ENCODE measurements at regions not wholly inside any gene's neighbourhood (a gene's known extent, or its start where the extent isn't known, plus 50 kb on each side); places are given as distances from the start of the nearest gene placed in this dataset.
A peak's percentile ranks its signal among the peaks of the same experiment; 100 is the strongest.

DNA sequence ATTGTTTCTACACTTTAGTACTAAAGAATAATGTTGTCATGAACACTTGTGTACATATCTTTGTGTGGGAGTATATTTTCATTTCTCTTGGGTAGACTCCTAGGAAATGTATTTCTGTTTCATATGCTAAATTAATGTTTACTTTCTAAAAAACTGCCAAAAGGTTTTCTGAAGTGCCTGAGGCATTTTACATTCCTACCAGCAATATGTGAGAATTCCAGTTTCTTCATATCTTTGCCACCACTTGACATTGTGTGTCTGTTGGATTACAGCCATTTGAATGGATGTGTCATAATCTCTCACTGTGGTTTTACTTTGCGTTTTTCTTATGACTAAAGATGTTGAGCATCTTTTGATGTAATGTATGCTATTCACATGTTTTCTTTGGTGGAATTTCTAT is 428.2 kb upstream of the KCNH7 start:
- no peak overlapping the region for H3K14ac ChIP-seq (ENCODE audit: low read length)
- H2AFZ ChIP-seq (ENCODE audit: insufficient read depth, low read length, poor library complexity) = no peak overlapping the region
- no peaks in the 10 kb centered on the region for H3K36me3 ChIP-seq (ENCODE audit: control insufficient read depth in 1 of 2, insufficient read depth in 2 of 2, low read length in 2 of 2)
- H2BK5ac ChIP-seq (ENCODE audit: low read depth, low read length, poor library complexity) = no peak overlapping the region
- no peak overlapping the region for H3K4me2 ChIP-seq (ENCODE audit: low read length)
- no peaks in the 10 kb centered on the region for H3K27me3 ChIP-seq (ENCODE audit: insufficient read depth, low read length)
- no CpG with 5 or more reads among the region's 1 CpG for WGBS (ENCODE audit: extremely low coverage, insufficient coverage, insufficient read length)
- peak; percentile 39 to 92 for DNase-seq
- no peaks in the 10 kb centered on the region for H3K4me1 ChIP-seq (ENCODE audit: control insufficient read depth in 1 of 2, insufficient read depth in 2 of 2, low read length in 2 of 2)
- no peaks in the 10 kb centered on the region for H3K79me2 ChIP-seq (ENCODE audit: control insufficient read depth, insufficient read depth, low read length, poor library complexity)
- no peak overlapping the region for H2AK5ac ChIP-seq (ENCODE audit: low read length)
- H3K9me3 ChIP-seq (ENCODE audit: insufficient read depth, low read depth, low read length) = no peaks in the 10 kb centered on the region
- no peak overlapping the region for H3K27ac ChIP-seq (ENCODE audit: low read depth, low read length)
- H2BK12ac ChIP-seq (ENCODE audit: low read length) = no peak overlapping the region
- H4K12ac ChIP-seq (ENCODE audit: low read depth, low read length) = no peak overlapping the region
- H4K8ac ChIP-seq (ENCODE audit: low read depth, low read length) = no peak overlapping the region
- no peak overlapping the region for H3K9ac ChIP-seq (ENCODE audit: low read length)
- no peak overlapping the region for H2BK120ac ChIP-seq (ENCODE audit: insufficient read depth, low read length, poor library complexity)
- H3K4me3 ChIP-seq (ENCODE audit: low read depth, low read length) = no peak overlapping the region
- no peak overlapping the region for H3K4ac ChIP-seq (ENCODE audit: low read depth, low read length)
- no peak overlapping the region for H3K18ac ChIP-seq (ENCODE audit: low read length)
- no peak overlapping the region for H3K23ac ChIP-seq (ENCODE audit: low read length)
- no peaks in the 10 kb centered on the region for H3K79me1 ChIP-seq (ENCODE audit: low read length)
- H4K91ac ChIP-seq (ENCODE audit: low read depth, low read length) = no peak overlapping the region

DNA sequence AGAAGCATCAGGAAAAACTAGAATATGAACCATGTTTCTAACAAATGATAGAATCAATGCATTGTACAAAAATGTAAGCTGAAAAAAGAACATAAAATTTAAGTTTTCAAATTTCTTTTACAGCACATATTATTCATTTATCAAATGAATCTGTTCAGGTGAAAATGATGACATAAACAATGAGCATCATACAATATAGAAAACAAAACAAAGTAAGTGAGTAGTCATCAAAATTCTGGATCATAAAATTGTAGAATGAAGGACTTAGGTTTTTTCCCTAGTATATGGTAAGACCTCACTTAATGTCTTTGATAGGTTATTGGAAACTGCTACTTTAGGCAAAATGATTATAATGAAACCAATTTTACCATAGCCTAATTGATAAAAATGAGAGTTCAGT is 427.0 kb upstream of the KCNH7 start:
- Histone ChIP-seq H3K27ac (ENCODE audit: low read depth, low read length) (no peak overlapping the region), H3K4ac (ENCODE audit: low read depth, low read length) (no peak overlapping the region), H3K9ac (ENCODE audit: low read length) (no peak overlapping the region), H3K4me1 (ENCODE audit: control insufficient read depth in 1 of 2, insufficient read depth in 2 of 2, low read length in 2 of 2) (no peaks in the 10 kb centered on the region), H3K18ac (ENCODE audit: low read length) (no peak overlapping the region), H2BK120ac (ENCODE audit: insufficient read depth, low read length, poor library complexity) (no peak overlapping the region), H2BK12ac (ENCODE audit: low read length) (no peak overlapping the region), H3K36me3 (ENCODE audit: control insufficient read depth in 1 of 2, insufficient read depth in 2 of 2, low read length in 2 of 2) (no peaks in the 10 kb centered on the region), H3K9me3 (ENCODE audit: insufficient read depth, low read depth, low read length) (no peaks in the 10 kb centered on the region), H4K12ac (ENCODE audit: low read depth, low read length) (no peak overlapping the region), H4K91ac (ENCODE audit: low read depth, low read length) (no peak overlapping the region), H3K14ac (ENCODE audit: low read length) (no peak overlapping the region), H3K27me3 (ENCODE audit: insufficient read depth, low read length) (no peaks in the 10 kb centered on the region), H2AFZ (ENCODE audit: insufficient read depth, low read length, poor library complexity) (no peak overlapping the region), H2AK5ac (ENCODE audit: low read length) (no peak overlapping the region), H3K4me2 (ENCODE audit: low read length) (no peak overlapping the region), H3K4me3 (ENCODE audit: low read depth, low read length) (no peak overlapping the region), H4K8ac (ENCODE audit: low read depth, low read length) (no peak overlapping the region), H3K79me2 (ENCODE audit: control insufficient read depth, insufficient read depth, low read length, poor library complexity) (no peaks in the 10 kb centered on the region), H3K23ac (ENCODE audit: low read length) (no peak overlapping the region), H3K79me1 (ENCODE audit: low read length) (no peaks in the 10 kb centered on the region), H2BK5ac (ENCODE audit: low read depth, low read length, poor library complexity) (no peak overlapping the region)
- DNase-seq = no peak

DNA sequence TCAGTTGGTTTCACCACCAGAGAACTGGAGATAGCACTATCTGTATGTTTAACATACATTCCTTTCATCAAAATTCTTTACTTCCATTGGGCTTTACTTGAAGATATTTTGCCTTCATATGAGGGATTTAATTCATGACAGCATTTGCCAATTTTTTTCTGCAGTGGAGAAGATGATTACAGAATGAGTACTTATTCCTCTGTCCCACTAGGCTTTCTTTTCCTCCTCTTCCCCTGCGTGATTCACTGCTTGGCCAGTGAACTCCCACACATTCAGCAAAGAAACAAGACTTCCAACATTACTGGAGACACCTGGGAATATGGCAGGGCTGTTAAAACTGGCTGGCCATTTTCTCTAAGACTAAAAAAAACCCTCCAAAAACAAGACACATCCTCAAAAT is 425.8 kb upstream of the KCNH7 start:
- Histone ChIP-seq H4K8ac (ENCODE audit: low read depth, low read length) (no peak overlapping the region), H3K27ac (ENCODE audit: low read depth, low read length) (no peak overlapping the region), H3K79me2 (ENCODE audit: control insufficient read depth, insufficient read depth, low read length, poor library complexity) (no peaks in the 10 kb centered on the region), H3K9ac (ENCODE audit: low read length) (no peak overlapping the region), H3K27me3 (ENCODE audit: insufficient read depth, low read length) (no peaks in the 10 kb centered on the region), H3K23ac (ENCODE audit: low read length) (no peak overlapping the region), H3K4me2 (ENCODE audit: low read length) (no peak overlapping the region), H3K36me3 (ENCODE audit: control insufficient read depth in 1 of 2, insufficient read depth in 2 of 2, low read length in 2 of 2) (no peaks in the 10 kb centered on the region), H2AK5ac (ENCODE audit: low read length) (no peak overlapping the region), H3K14ac (ENCODE audit: low read length) (no peak overlapping the region), H2BK5ac (ENCODE audit: low read depth, low read length, poor library complexity) (no peak overlapping the region), H3K4ac (ENCODE audit: low read depth, low read length) (no peak overlapping the region), H3K4me3 (ENCODE audit: low read depth, low read length) (no peak overlapping the region), H2BK12ac (ENCODE audit: low read length) (no peak overlapping the region), H3K79me1 (ENCODE audit: low read length) (no peaks in the 10 kb centered on the region), H3K9me3 (ENCODE audit: insufficient read depth, low read depth, low read length) (no peaks in the 10 kb centered on the region), H4K12ac (ENCODE audit: low read depth, low read length) (no peak overlapping the region), H2BK120ac (ENCODE audit: insufficient read depth, low read length, poor library complexity) (no peak overlapping the region), H3K4me1 (ENCODE audit: control insufficient read depth in 1 of 2, insufficient read depth in 2 of 2, low read length in 2 of 2) (no peaks in the 10 kb centered on the region), H4K91ac (ENCODE audit: low read depth, low read length) (no peak overlapping the region), H3K18ac (ENCODE audit: low read length) (no peak overlapping the region), H2AFZ (ENCODE audit: insufficient read depth, low read length, poor library complexity) (no peak overlapping the region)
- no peak for DNase-seq
- no CpG with 5 or more reads among the region's 1 CpG for WGBS (ENCODE audit: extremely low coverage, insufficient coverage, insufficient read length)

DNA sequence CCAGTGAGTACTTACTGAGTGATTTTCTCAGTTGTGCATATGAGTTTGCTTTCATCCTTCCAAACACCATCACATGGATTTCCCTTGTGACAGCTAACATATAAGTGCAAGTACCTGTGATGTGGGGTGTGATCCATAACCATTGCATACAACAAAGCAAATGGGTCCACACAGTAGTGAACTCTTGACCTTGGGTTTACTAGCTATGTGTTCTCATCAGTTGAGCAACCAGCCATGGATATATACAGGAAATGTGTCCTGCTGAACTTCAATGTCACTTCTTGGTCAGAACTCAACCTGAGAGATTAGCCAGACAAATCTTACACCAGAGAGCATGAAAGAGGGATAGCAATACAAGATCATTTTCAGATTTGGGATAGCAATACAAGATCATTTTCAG is 420.9 kb upstream of the KCNH7 start:
- Histone ChIP-seq H4K8ac (ENCODE audit: low read depth, low read length) (no peak overlapping the region), H3K4ac (ENCODE audit: low read depth, low read length) (no peak overlapping the region), H3K9ac (ENCODE audit: low read length) (no peak overlapping the region), H3K4me1 (ENCODE audit: control insufficient read depth in 1 of 2, insufficient read depth in 2 of 2, low read length in 2 of 2) (no peaks in the 10 kb centered on the region), H3K9me3 (ENCODE audit: insufficient read depth, low read depth, low read length) (no peaks in the 10 kb centered on the region), H4K12ac (ENCODE audit: low read depth, low read length) (no peak overlapping the region), H2AK5ac (ENCODE audit: low read length) (no peak overlapping the region), H3K27me3 (ENCODE audit: insufficient read depth, low read length) (no peaks in the 10 kb centered on the region), H3K36me3 (ENCODE audit: control insufficient read depth in 1 of 2, insufficient read depth in 2 of 2, low read length in 2 of 2) (no peaks in the 10 kb centered on the region), H3K79me2 (ENCODE audit: control insufficient read depth, insufficient read depth, low read length, poor library complexity) (no peaks in the 10 kb centered on the region), H3K4me3 (ENCODE audit: low read depth, low read length) (no peak overlapping the region), H3K14ac (ENCODE audit: low read length) (no peak overlapping the region), H2BK12ac (ENCODE audit: low read length) (no peak overlapping the region), H2AFZ (ENCODE audit: insufficient read depth, low read length, poor library complexity) (no peak overlapping the region), H4K91ac (ENCODE audit: low read depth, low read length) (no peak overlapping the region), H3K27ac (ENCODE audit: low read depth, low read length) (no peak overlapping the region), H2BK120ac (ENCODE audit: insufficient read depth, low read length, poor library complexity) (no peak overlapping the region), H3K4me2 (ENCODE audit: low read length) (no peak overlapping the region), H3K18ac (ENCODE audit: low read length) (no peak overlapping the region), H3K79me1 (ENCODE audit: low read length) (no peaks in the 10 kb centered on the region), H3K23ac (ENCODE audit: low read length) (no peak overlapping the region), H2BK5ac (ENCODE audit: low read depth, low read length, poor library complexity) (no peak overlapping the region)
- no peak for DNase-seq

DNA sequence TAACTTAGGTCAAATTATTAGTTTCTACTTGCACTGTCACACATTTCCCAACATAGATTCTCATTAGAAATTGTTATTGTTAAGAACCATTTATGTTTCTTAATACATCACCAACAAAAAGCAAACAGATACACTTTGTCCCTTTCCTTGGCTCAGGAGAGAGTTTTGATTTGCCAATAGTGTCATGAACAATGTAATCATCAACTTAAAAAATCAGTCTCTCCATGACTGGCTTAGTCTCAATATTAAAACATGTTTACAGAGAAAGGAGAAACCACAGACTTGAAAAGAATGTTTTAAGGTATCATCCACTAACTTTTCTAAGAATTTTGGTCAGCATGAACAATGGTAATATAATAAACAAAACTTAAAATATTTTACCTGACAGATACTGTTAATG is 416.5 kb upstream of the KCNH7 start:
- DNase-seq = no peak
- H2BK12ac ChIP-seq (ENCODE audit: low read length) = no peak overlapping the region
- H3K23ac ChIP-seq (ENCODE audit: low read length) = no peak overlapping the region
- H2BK5ac ChIP-seq (ENCODE audit: low read depth, low read length, poor library complexity) = no peak overlapping the region
- no peaks in the 10 kb centered on the region for H3K79me1 ChIP-seq (ENCODE audit: low read length)
- H3K4me2 ChIP-seq (ENCODE audit: low read length) = no peak overlapping the region
- no peak overlapping the region for H2AFZ ChIP-seq (ENCODE audit: insufficient read depth, low read length, poor library complexity)
- no peak overlapping the region for H3K4ac ChIP-seq (ENCODE audit: low read depth, low read length)
- H3K4me1 ChIP-seq (ENCODE audit: control insufficient read depth in 1 of 2, insufficient read depth in 2 of 2, low read length in 2 of 2) = no peaks in the 10 kb centered on the region
- no peak overlapping the region for H4K8ac ChIP-seq (ENCODE audit: low read depth, low read length)
- H4K91ac ChIP-seq (ENCODE audit: low read depth, low read length) = no peak overlapping the region
- H3K9me3 ChIP-seq (ENCODE audit: insufficient read depth, low read depth, low read length) = no peaks in the 10 kb centered on the region
- H3K18ac ChIP-seq (ENCODE audit: low read length) = no peak overlapping the region
- no peak overlapping the region for H3K4me3 ChIP-seq (ENCODE audit: low read depth, low read length)
- H2AK5ac ChIP-seq (ENCODE audit: low read length) = no peak overlapping the region
- no peaks in the 10 kb centered on the region for H3K79me2 ChIP-seq (ENCODE audit: control insufficient read depth, insufficient read depth, low read length, poor library complexity)
- no peak overlapping the region for H3K27ac ChIP-seq (ENCODE audit: low read depth, low read length)
- no peak overlapping the region for H3K9ac ChIP-seq (ENCODE audit: low read length)
- no peaks in the 10 kb centered on the region for H3K36me3 ChIP-seq (ENCODE audit: control insufficient read depth in 1 of 2, insufficient read depth in 2 of 2, low read length in 2 of 2)
- H3K27me3 ChIP-seq (ENCODE audit: insufficient read depth, low read length) = no peaks in the 10 kb centered on the region
- no peak overlapping the region for H4K12ac ChIP-seq (ENCODE audit: low read depth, low read length)
- H3K14ac ChIP-seq (ENCODE audit: low read length) = no peak overlapping the region
- H2BK120ac ChIP-seq (ENCODE audit: insufficient read depth, low read length, poor library complexity) = no peak overlapping the region
